GM19035 (cell line): ENCODE measurements at regions not wholly inside any gene's neighbourhood (a gene's known extent, or its start where the extent isn't known, plus 50 kb on each side); places are given as distances from the start of the nearest gene placed in this dataset.
"Not testable (repeated sequence)": the region's sequence is repeated elsewhere in the genome, so short reads cannot be mapped to it uniquely, and the experiment has no call there.

Experiments used
- ATAC-seq: cut with Tn5 transposase; IDR thresholded peaks from one replicate; pipeline ENCODE4 v1.9.1; 2021; ENCODE audit not compliant: unreplicated experiment

- no peak for ATAC-seq
These were observed 449.7 kb downstream of the IRS2 start for GRCh38 chr13:109336730-109337129.

GRCh38 chr13:109333893-109334651, 452.3 kb downstream of the IRS2 start:
- no peak for ATAC-seq

- ATAC-seq: no peak
These were observed 453.6 kb downstream of the IRS2 start for GRCh38 chr13:109332506-109333499.

- ATAC-seq: no peak
These were observed 454.5 kb downstream of the IRS2 start for GRCh38 chr13:109331898-109332297.

- ATAC-seq: no peak
These were observed 455.4 kb downstream of the IRS2 start for GRCh38 chr13:109331011-109331433.

- ATAC-seq: no peak
These were observed 456.3 kb downstream of the IRS2 start for GRCh38 chr13:109330123-109330522.

GRCh38 chr13:109329175-109329574, 457.2 kb downstream of the IRS2 start:
- no peak for ATAC-seq

- no peak for ATAC-seq
These were observed 459.8 kb downstream of the IRS2 start for GRCh38 chr13:109326601-109327000.

- ATAC-seq: no peak
These were observed 463.0 kb downstream of the IRS2 start for GRCh38 chr13:109323338-109323737.

- no peak for ATAC-seq
These were observed 467.3 kb downstream of the IRS2 start for GRCh38 chr13:109318945-109319590.

GRCh38 chr13:109315481-109315880, 470.9 kb downstream of the IRS2 start:
- ATAC-seq: no peak

- ATAC-seq: no peak
These were observed 472.3 kb downstream of the IRS2 start for GRCh38 chr13:109314101-109314500.

- no peak for ATAC-seq
These were observed 474.0 kb downstream of the IRS2 start for GRCh38 chr13:109312399-109312798.

- ATAC-seq: not testable (repeated sequence)
These were observed 474.9 kb downstream of the IRS2 start for GRCh38 chr13:109311431-109311976.

GRCh38 chr13:109309625-109310363, 476.6 kb downstream of the IRS2 start:
- no peak for ATAC-seq

- ATAC-seq: no peak
These were observed 479.4 kb downstream of the IRS2 start for GRCh38 chr13:109307027-109307426.

- no peak for ATAC-seq
These were observed 484.7 kb downstream of the IRS2 start for GRCh38 chr13:109301726-109302125.

GRCh38 chr13:109301276-109301675, 485.1 kb downstream of the IRS2 start:
- no peak for ATAC-seq

- no peak for ATAC-seq
These were observed 488.8 kb downstream of the IRS2 start for GRCh38 chr13:109297628-109298027.

GRCh38 chr13:109293166-109293565, 493.2 kb downstream of the IRS2 start:
- ATAC-seq: no peak
